HFFc6 (cell line): ENCODE measurements at regions not wholly inside any gene's neighbourhood (a gene's known extent, or its start where the extent isn't known, plus 50 kb on each side); places are given as distances from the start of the nearest gene placed in this dataset.

Experiments used
- DNase-seq: peaks from one replicate; pipeline ENCODE4 v3.0.0-alpha.2; 2018
- H3K27ac Mint-ChIP-seq: 2 replicates; pipeline ENCODE4 v1.8.0; 2020; ENCODE audit warnings: mild to moderate bottlenecking, mixed read lengths
- H3K27me3 Mint-ChIP-seq: 2 replicates; pipeline ENCODE4 v1.8.0; 2021; ENCODE audit warnings: mild to moderate bottlenecking, moderate library complexity, mixed read lengths; ENCODE audit not compliant: insufficient read depth
- H3K36me3 Mint-ChIP-seq: 2 replicates; pipeline ENCODE4 v1.8.0; 2021; ENCODE audit warnings: low read depth, mixed read lengths
- H3K4me1 Mint-ChIP-seq: 2 replicates; pipeline ENCODE4 v1.8.0; 2020; ENCODE audit warnings: low read depth, mixed read lengths
- H3K4me3 Mint-ChIP-seq: 2 replicates; pipeline ENCODE4 v1.8.0; 2020; ENCODE audit warnings: mild to moderate bottlenecking, moderate library complexity, mixed read lengths
- H3K9me3 Mint-ChIP-seq: 2 replicates; pipeline ENCODE4 v1.8.0; 2020; ENCODE audit warnings: mild to moderate bottlenecking, mixed read lengths
- CTCF ChIP-seq: fragments of 200-600 bp; sonication (generic); IDR thresholded peaks from 2 replicates; pipeline ENCODE4 v1.5.0; 2021; ENCODE audit warnings: antibody characterized with exemption, mild to moderate bottlenecking

- H3K27ac Mint-ChIP-seq, result no peak overlapping the region
These were observed 75.9 kb upstream of the UBE2E2 start for GRCh38 chr3:23127196-23127595.

GRCh38 chr3:23128655-23129054 is 74.5 kb upstream of the UBE2E2 start:
- peaks cover 14% of the 10 kb centered on the region for H3K27me3 Mint-ChIP-seq
- H3K27ac Mint-ChIP-seq, result no peak overlapping the region
- DNase-seq, result no peak
- no peak overlapping the region for H3K4me3 Mint-ChIP-seq
- no peak for TF ChIP-seq CTCF
- H3K36me3 Mint-ChIP-seq, result no peaks in the 10 kb centered on the region
- H3K4me1 Mint-ChIP-seq, result no peaks in the 10 kb centered on the region
- H3K9me3 Mint-ChIP-seq, result no peaks in the 10 kb centered on the region

More at GRCh38 chr3:23127196-23127595, 75.9 kb upstream of the UBE2E2 start:
- DNase-seq, result no peak
- Mint-ChIP-seq H3K4me3 (no peak overlapping the region), H3K36me3 (no peaks in the 10 kb centered on the region), H3K4me1 (no peaks in the 10 kb centered on the region), H3K27me3 (peaks cover 14% of the 10 kb centered on the region), H3K9me3 (no peaks in the 10 kb centered on the region)
- no peak for TF ChIP-seq CTCF

GRCh38 chr3:23129117-23129516 is 74.0 kb upstream of the UBE2E2 start:
- Mint-ChIP-seq H3K4me3 (no peak overlapping the region), H3K27ac (no peak overlapping the region), H3K36me3 (no peaks in the 10 kb centered on the region), H3K27me3 (peaks cover 14% of the 10 kb centered on the region), H3K9me3 (no peaks in the 10 kb centered on the region), H3K4me1 (no peaks in the 10 kb centered on the region)
- no peak for TF ChIP-seq CTCF
- DNase-seq, result no peak

GRCh38 chr3:23129817-23130216 is 73.3 kb upstream of the UBE2E2 start:
- no peak overlapping the region for H3K27ac Mint-ChIP-seq
- H3K4me3 Mint-ChIP-seq, result no peak overlapping the region
- no peaks in the 10 kb centered on the region for H3K9me3 Mint-ChIP-seq
- TF ChIP-seq CTCF, result no peak
- H3K27me3 Mint-ChIP-seq, result peaks cover 14% of the 10 kb centered on the region
- no peaks in the 10 kb centered on the region for H3K4me1 Mint-ChIP-seq
- peak; percentile 58 for DNase-seq
- H3K36me3 Mint-ChIP-seq, result no peaks in the 10 kb centered on the region

- Mint-ChIP-seq H3K27me3 (peaks cover 14% of the 10 kb centered on the region), H3K36me3 (no peaks in the 10 kb centered on the region), H3K27ac (no peak overlapping the region), H3K4me1 (no peaks in the 10 kb centered on the region), H3K9me3 (no peaks in the 10 kb centered on the region), H3K4me3 (no peak overlapping the region)
- TF ChIP-seq CTCF, result no peak
- DNase-seq, result no peak
These were observed 72.7 kb upstream of the UBE2E2 start for GRCh38 chr3:23130406-23130805.
